HG03378 (cell line): ENCODE measurements at regions not wholly inside any gene's neighbourhood (a gene's known extent, or its start where the extent isn't known, plus 50 kb on each side); places are given as distances from the start of the nearest gene placed in this dataset.
A peak's percentile ranks its signal among the peaks of the same experiment; 100 is the strongest.
"Not testable (repeated sequence)": the region's sequence is repeated elsewhere in the genome, so short reads cannot be mapped to it uniquely, and the experiment has no call there.

Experiments
- ATAC-seq: cut with Tn5 transposase; IDR thresholded peaks from one replicate; pipeline ENCODE4 v1.9.1; 2021; ENCODE audit warnings: mild to moderate bottlenecking, moderate library complexity; ENCODE audit not compliant: unreplicated experiment

- no peak for ATAC-seq
Observed at GRCh38 chr1:67908250-67908936, 75.1 kb upstream of the GNG12 start.

- ATAC-seq, result not testable (repeated sequence)
Observed at GRCh38 chr1:67907467-67907866, 74.2 kb upstream of the GNG12 start.

- not testable (repeated sequence) for ATAC-seq
Observed at GRCh38 chr1:67906015-67906414, 72.7 kb upstream of the GNG12 start.

DNA sequence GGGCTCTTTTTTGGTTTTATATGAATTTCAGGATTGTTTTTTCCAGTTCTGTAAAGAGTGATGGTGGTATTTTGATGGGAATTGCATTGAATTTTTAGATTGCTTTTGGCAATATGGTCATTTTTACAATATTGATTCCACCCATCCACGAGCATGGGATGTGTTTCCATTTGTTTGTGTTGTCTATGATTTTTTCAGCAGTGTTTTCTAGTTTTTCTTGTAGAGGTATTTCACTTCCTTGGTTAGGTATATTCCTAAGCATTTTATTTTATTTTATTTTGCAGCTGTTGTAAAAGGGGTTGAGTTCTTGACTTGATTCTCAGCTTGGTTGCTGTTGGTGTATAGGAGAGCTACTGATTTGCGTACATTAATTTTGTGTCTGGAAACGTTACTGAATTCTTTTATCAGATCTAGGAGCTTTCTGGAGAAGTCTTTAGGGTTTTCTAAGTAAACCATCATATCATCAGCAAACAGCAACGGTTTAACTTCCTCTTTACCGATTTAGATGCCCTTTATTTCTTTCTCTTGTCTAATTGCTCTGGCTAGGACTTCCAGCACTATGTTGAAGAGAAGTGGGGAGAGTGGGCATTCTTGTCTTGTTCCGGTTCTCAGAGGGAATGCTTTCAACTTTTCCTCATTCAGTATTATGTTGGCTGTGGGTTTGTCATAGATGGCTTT lies 69.4 kb upstream of the GNG12 start:
- not testable (repeated sequence) for ATAC-seq

- no peak for ATAC-seq
Observed at GRCh38 chr1:67898033-67898726, 64.9 kb upstream of the GNG12 start.

DNA sequence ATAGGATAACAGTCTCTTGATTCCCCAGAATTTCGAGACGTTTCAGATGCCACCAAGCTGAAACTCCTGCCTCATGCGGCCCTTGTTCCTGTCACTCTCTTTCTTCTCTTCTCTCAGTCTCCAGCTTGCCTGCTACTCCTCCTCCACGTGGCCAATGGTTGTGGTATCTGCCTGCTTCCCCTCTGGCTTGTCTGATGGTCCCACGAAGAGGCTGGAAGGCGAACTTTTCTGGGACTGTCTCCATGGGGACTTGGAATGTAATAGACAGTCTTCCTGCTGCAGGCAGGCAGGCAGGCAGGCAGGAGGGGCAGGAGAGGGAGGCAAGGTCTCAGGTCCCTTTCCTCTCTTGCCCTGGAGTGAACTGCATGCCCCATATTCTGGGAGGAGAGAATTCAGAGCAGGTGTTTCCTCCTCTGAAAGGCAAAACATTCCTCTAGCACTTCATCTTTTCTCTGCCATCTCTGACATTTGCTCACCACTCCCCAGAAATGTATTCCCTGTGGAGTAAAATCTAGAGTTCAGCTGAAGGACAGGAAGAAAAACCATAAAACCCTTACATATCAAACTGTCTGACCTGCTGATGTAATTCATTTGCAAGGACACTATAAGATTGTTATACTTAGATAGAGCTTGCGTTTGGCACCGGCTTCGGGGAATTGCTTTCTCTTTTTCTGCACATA lies 64.1 kb upstream of the GNG12 start:
- ATAC-seq, result no peak

- ATAC-seq, result no peak
Observed at GRCh38 chr1:67896826-67897225, 63.6 kb upstream of the GNG12 start.

- no peak for ATAC-seq
Observed at GRCh38 chr1:67894981-67895735, 61.9 kb upstream of the GNG12 start.

- no peak for ATAC-seq
Observed at GRCh38 chr1:67893126-67893495, 59.8 kb upstream of the GNG12 start.

- ATAC-seq, result no peak
Observed at GRCh38 chr1:67892476-67893125, 59.3 kb upstream of the GNG12 start.

DNA sequence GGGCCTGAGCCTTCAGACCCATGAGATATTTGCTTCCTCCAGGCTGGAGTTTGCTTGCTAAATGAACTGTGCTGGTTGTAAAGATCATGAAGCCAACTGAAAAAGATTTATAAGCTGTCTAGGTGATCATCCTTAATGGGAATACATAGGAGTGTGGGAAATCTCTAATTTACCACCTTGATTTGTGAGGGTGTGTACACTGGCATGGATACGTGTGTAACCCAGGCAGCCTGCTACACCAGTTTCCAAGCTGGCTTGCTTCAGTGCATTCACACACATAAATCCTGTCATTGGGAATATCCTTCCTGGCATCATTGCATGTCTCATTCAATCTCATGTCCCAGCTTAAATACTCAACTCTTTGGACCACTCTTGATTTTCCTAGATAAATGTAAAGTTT lies 57.6 kb upstream of the GNG12 start:
- no peak for ATAC-seq

GRCh38 chr1:67889953-67890567 lies 56.8 kb upstream of the GNG12 start:
- peak; percentile 61 for ATAC-seq

DNA sequence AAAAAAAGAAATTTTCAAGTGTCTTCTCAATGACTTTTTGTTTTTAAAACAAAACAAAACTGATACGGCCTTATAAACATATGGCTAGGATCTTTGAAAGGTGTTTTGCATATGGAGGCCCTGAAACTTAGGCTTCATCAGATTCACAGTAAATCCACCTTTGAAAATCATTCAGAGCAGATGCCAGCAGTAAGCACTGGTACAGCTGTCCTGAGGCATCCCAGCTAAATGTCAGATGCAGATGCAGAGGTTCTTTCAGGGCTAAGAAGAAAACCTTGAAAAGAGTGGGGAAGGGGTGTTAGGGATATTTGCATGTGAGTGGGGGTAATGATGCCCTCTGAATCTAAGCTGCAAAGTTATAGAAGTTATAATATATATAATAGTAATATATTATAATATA lies 56.2 kb upstream of the GNG12 start:
- ATAC-seq, result no peak

GRCh38 chr1:67888216-67889106 lies 55.2 kb upstream of the GNG12 start:
- no peak for ATAC-seq

GRCh38 chr1:67887146-67887545 lies 53.9 kb upstream of the GNG12 start:
- no peak for ATAC-seq

DNA sequence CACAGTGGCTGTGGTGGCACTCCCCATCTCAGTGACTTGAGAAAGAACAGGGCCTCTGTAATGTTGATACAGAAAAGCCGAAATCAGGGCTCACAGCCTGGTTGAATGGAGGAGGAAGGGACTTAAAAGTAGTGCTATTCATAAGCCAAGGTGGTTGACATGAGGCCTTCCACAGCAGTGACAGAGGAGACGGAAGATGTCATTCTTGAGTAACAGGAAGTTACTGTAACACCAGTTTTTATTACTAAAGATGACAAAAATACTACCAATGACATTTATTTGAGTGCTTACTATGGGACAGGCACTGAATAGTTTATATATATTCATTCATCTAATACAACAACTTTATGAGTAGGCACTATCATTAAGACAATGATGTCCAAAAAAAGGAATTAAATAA lies 52.8 kb upstream of the GNG12 start:
- ATAC-seq, result no peak

DNA sequence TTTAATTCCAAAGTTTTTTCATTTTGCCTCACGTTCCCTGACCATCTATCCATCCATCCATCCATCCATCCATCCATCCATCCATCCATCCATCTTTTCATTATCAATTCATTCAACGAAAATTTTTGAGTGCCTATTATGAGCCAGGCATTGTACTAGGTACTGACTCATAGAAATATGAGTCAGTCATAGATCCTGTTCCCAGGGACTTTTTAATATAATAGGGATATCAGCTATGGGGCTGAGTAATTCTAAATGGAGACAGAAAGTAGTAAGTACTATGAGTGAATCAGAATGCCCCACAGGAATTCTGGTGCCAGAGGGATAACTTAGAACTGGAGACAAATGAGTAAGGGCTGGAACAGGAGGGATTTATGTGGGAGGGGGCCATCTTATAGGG lies 49.8 kb upstream of the GNG12 start:
- ATAC-seq, result no peak
